Body of pancreas (tissue), 4 donors: ENCODE measurements at regions not wholly inside any gene's neighbourhood (a gene's known extent, or its start where the extent isn't known, plus 50 kb on each side); places are given as distances from the start of the nearest gene placed in this dataset.

Source experiments
- CTCF ChIP-seq, 7 experiments: fragments of 450-650 bp in 4 of 7; fragments of 200-600 bp in 3 of 7; sonication (generic) in 3 of 7; IDR thresholded peaks; one replicate each; pipeline ENCODE4 v1.5.1; 2016 to 2019; ENCODE audit warnings: antibody characterized with exemption in 7 of 7
- POLR2A ChIP-seq, 3 donors: fragments of 450-650 bp; IDR thresholded peaks; one replicate each; pipeline ENCODE4 v1.6.1; 2016; ENCODE audit warnings: antibody characterized with exemption in 3 of 3, mild to moderate bottlenecking in 2 of 3

GRCh38 chr4:81565142-81565870, 93.6 kb upstream of the RASGEF1B start:
- TF ChIP-seq CTCF (IDR thresholded peaks at IDR 0.05) (no peak), POLR2A (IDR thresholded peaks at IDR 0.05) (peak in 1 of 3 donors; percentile 19)
